Glutamatergic neuron (in vitro differentiated cells): ENCODE measurements at regions not wholly inside any gene's neighbourhood (a gene's known extent, or its start where the extent isn't known, plus 50 kb on each side); places are given as distances from the start of the nearest gene placed in this dataset.

ENCODE experiments used
- DNase-seq: peaks from one replicate; pipeline ENCODE4 v3.0.0; 2022
- H3K27ac Mint-ChIP-seq: one replicate; pipeline ENCODE4 v1.8.0; 2020; ENCODE audit warnings: mild to moderate bottlenecking, mixed read lengths, inconsistent platforms; ENCODE audit not compliant: unreplicated experiment
- H3K27me3 Mint-ChIP-seq: one replicate; pipeline ENCODE4 v1.8.0; 2020; ENCODE audit warnings: mild to moderate bottlenecking, moderate library complexity, mixed read lengths, inconsistent platforms; ENCODE audit not compliant: unreplicated experiment
- H3K36me3 Mint-ChIP-seq: one replicate; pipeline ENCODE4 v1.8.0; 2020; ENCODE audit warnings: mild to moderate bottlenecking, mixed read lengths, inconsistent platforms; ENCODE audit not compliant: unreplicated experiment
- H3K4me1 Mint-ChIP-seq: one replicate; pipeline ENCODE4 v1.8.0; 2020; ENCODE audit warnings: mild to moderate bottlenecking, low read depth, mixed read lengths, inconsistent platforms; ENCODE audit not compliant: unreplicated experiment
- H3K4me3 Mint-ChIP-seq: one replicate; pipeline ENCODE4 v1.8.0; 2020; ENCODE audit warnings: mild to moderate bottlenecking, mixed read lengths, inconsistent platforms; ENCODE audit not compliant: unreplicated experiment
- H3K9me3 Mint-ChIP-seq: one replicate; pipeline ENCODE4 v1.8.0; 2020; ENCODE audit warnings: mild to moderate bottlenecking, moderate library complexity, mixed read lengths, inconsistent platforms; ENCODE audit not compliant: unreplicated experiment
- TF ChIP-seq, protein P1 (sequence below): fragments of 200-600 bp; sonication (generic); IDR thresholded peaks from one replicate; pipeline ENCODE4 v1.5.0; 2021; ENCODE audit not compliant: partially characterized antibody, unreplicated experiment

DNA sequence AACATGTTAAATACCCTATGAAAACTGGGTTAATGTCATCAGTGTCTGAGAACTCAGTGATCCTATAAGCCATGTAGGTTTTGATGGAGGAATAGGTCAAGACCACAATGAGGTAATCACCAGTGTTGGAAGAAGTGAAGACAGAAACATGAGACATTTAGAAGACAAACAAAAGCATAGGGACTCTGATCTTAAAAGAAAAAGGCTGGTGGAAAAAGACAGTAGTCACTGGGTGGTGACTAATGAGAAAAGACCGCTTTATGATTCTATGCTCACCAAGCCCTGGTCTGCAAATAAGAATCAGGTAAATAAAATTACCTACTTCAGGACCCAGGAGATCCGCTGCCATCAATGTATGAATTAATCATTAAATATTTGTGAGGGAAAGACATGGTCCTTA, 271.9 kb downstream of the GPD2 start:
- Mint-ChIP-seq H3K4me1 (peaks cover 5% of the 10 kb centered on the region), H3K27ac (no peak overlapping the region), H3K27me3 (no peaks in the 10 kb centered on the region), H3K36me3 (no peaks in the 10 kb centered on the region), H3K9me3 (no peaks in the 10 kb centered on the region), H3K4me3 (no peak overlapping the region)
- DNase-seq: no peak
- TF ChIP-seq, protein P1, sequence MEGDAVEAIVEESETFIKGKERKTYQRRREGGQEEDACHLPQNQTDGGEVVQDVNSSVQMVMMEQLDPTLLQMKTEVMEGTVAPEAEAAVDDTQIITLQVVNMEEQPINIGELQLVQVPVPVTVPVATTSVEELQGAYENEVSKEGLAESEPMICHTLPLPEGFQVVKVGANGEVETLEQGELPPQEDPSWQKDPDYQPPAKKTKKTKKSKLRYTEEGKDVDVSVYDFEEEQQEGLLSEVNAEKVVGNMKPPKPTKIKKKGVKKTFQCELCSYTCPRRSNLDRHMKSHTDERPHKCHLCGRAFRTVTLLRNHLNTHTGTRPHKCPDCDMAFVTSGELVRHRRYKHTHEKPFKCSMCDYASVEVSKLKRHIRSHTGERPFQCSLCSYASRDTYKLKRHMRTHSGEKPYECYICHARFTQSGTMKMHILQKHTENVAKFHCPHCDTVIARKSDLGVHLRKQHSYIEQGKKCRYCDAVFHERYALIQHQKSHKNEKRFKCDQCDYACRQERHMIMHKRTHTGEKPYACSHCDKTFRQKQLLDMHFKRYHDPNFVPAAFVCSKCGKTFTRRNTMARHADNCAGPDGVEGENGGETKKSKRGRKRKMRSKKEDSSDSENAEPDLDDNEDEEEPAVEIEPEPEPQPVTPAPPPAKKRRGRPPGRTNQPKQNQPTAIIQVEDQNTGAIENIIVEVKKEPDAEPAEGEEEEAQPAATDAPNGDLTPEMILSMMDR: no peak

DNA sequence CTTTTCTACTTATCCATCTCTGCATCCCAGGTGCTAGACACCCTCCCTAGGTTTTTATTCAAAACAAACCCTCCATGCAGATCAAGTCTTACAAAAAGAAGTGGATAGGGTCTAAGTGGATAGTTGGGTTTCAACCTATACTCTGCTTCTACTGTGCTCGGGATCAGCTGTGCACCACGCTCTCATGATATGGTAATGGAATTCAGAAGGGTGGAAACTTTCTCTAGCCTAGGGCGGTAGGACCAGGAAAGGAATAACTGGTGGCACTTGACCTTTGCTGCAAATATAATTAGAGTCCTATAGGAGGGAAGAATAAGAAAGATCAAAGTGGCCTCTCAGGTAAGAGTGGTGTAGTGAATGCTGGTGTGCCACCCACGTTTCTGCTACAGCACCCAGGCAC, 272.9 kb downstream of the GPD2 start:
- Mint-ChIP-seq H3K27ac (no peak overlapping the region), H3K4me1 (peaks cover 5% of the 10 kb centered on the region), H3K4me3 (no peak overlapping the region), H3K9me3 (peaks cover 3% of the 10 kb centered on the region), H3K36me3 (no peaks in the 10 kb centered on the region), H3K27me3 (no peaks in the 10 kb centered on the region)
- TF ChIP-seq, protein P1: no peak
- no peak for DNase-seq

DNA sequence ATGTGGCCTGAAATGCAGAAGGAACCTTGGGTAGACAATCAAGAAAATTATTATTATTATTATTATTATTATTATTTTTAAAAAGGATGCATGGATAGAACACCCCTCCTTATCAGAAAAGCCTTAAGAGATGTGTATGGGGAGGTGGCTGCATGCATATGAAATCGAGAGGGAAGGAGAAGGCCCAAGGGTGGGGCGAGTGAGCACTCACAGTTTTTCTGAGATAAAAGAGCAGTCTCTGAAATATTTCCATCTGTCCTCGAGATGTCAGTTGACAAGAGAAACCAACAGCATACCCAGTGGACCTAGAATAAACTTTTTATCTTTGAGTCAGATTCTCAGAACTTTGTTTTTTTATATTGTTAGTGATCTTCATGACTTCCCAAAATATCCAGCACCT, 282.9 kb downstream of the GPD2 start:
- Mint-ChIP-seq H3K27me3 (peaks cover 1% of the 10 kb centered on the region), H3K4me3 (no peak overlapping the region), H3K27ac (no peak overlapping the region), H3K36me3 (no peaks in the 10 kb centered on the region), H3K4me1 (no peaks in the 10 kb centered on the region), H3K9me3 (no peaks in the 10 kb centered on the region)
- TF ChIP-seq, protein P1: no peak
- DNase-seq: no peak

GRCh38 chr2:156727867-156728266, 291.7 kb downstream of the GPD2 start:
- no peaks in the 10 kb centered on the region for H3K4me1 Mint-ChIP-seq
- H3K9me3 Mint-ChIP-seq: no peaks in the 10 kb centered on the region
- DNase-seq: no peak

DNA sequence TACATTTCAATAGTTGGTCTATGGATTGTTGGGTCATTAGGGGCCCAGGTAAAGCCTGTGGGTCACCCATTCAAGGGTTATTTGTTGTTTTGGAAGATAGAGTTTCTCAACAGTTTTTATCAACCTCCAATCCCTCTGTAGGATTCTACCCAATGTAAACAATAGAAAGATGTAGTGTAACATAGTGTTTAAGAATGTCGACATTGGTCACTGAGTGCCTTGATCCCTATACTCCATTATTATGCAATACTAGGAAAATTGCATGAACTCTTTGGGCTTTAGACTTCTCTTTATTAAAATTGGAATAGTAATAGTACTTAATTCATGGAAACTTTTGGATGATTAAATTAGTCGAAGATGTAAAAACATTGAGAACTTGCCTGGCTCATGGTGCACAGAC, 292.1 kb downstream of the GPD2 start:
- DNase-seq: no peak
- Mint-ChIP-seq H3K36me3 (no peaks in the 10 kb centered on the region), H3K4me1 (no peaks in the 10 kb centered on the region), H3K27me3 (peaks cover 2% of the 10 kb centered on the region), H3K4me3 (no peak overlapping the region), H3K9me3 (no peaks in the 10 kb centered on the region), H3K27ac (no peak overlapping the region)
- TF ChIP-seq, protein P1: no peak

More at GRCh38 chr2:156727867-156728266, 291.7 kb downstream of the GPD2 start:
- TF ChIP-seq, protein P1: no peak
- Mint-ChIP-seq H3K27me3 (peaks cover 2% of the 10 kb centered on the region), H3K36me3 (no peaks in the 10 kb centered on the region), H3K27ac (no peak overlapping the region), H3K4me3 (no peak overlapping the region)
